GM18499 (cell line): ENCODE measurements at regions not wholly inside any gene's neighbourhood (a gene's known extent, or its start where the extent isn't known, plus 50 kb on each side); places are given as distances from the start of the nearest gene placed in this dataset.
A peak's percentile ranks its signal among the peaks of the same experiment; 100 is the strongest.

ENCODE experiments used
- ATAC-seq: cut with Tn5 transposase; IDR thresholded peaks from one replicate; pipeline ENCODE4 v1.9.1; 2021; ENCODE audit warnings: moderate number of reproducible peaks; ENCODE audit not compliant: insufficient read depth, unreplicated experiment

- no peak for ATAC-seq
Measured at GRCh38 chr2:64704161-64704560, 50.4 kb upstream of the SERTAD2 start.

GRCh38 chr2:64704996-64705395, 51.3 kb upstream of the SERTAD2 start:
- ATAC-seq = no peak

- ATAC-seq = no peak
Measured at GRCh38 chr2:64707276-64707675, 53.6 kb upstream of the SERTAD2 start.

GRCh38 chr2:64708829-64709228, 55.1 kb upstream of the SERTAD2 start:
- no peak for ATAC-seq

GRCh38 chr2:64711252-64711800, 57.6 kb upstream of the SERTAD2 start:
- no peak for ATAC-seq

GRCh38 chr2:64713686-64714085, 60.0 kb upstream of the SERTAD2 start:
- ATAC-seq = no peak

GRCh38 chr2:64716569-64716968, 62.9 kb upstream of the SERTAD2 start:
- ATAC-seq = no peak

- ATAC-seq = no peak
Measured at GRCh38 chr2:64718250-64718885, 64.7 kb upstream of the SERTAD2 start.

- no peak for ATAC-seq
Measured at GRCh38 chr2:64720535-64721319, 67.0 kb upstream of the SERTAD2 start.

- no peak for ATAC-seq
Measured at GRCh38 chr2:64721320-64721623, 67.6 kb upstream of the SERTAD2 start.

GRCh38 chr2:64722291-64723044, 68.8 kb upstream of the SERTAD2 start:
- no peak for ATAC-seq

- peak; percentile 67 for ATAC-seq
Measured at GRCh38 chr2:64727013-64727767, 73.5 kb upstream of the SERTAD2 start.

GRCh38 chr2:64727843-64728463, 74.2 kb upstream of the SERTAD2 start:
- ATAC-seq = no peak

GRCh38 chr2:64730551-64731262, 77.0 kb upstream of the SERTAD2 start:
- no peak for ATAC-seq

GRCh38 chr2:64731263-64731643, 77.5 kb upstream of the SERTAD2 start:
- ATAC-seq = no peak

- ATAC-seq = no peak
Measured at GRCh38 chr2:64731746-64732145, 78.0 kb upstream of the SERTAD2 start.

- no peak for ATAC-seq
Measured at GRCh38 chr2:64732146-64732545, 78.4 kb upstream of the SERTAD2 start.

GRCh38 chr2:64735504-64735903, 81.8 kb upstream of the SERTAD2 start:
- ATAC-seq = no peak

- no peak for ATAC-seq
Measured at GRCh38 chr2:64737547-64737946, 83.8 kb upstream of the SERTAD2 start.
